ENCODE measurements at regions not wholly inside any gene's neighbourhood (a gene's known extent, or its start where the extent isn't known, plus 50 kb on each side); places are given as distances from the start of the nearest gene placed in this dataset.

DNA sequence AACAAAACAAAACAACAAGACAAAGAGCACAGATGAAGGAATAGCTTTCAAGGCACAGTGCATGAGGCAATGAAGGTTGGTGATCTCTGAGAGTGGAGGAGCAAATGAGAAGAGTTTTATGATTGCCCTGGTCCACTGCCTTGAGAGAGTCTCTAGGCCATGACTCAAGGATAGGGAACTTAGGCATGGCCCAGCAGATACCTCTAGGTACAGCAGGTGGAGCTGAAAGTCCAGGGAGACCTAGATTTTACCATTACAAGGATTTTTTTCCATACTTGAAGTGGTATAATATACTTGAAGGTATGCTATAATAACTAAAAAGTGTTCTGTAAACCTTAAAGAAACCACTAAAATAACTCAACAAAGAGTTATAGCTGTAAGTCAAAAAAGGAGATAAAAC is 239.5 kb upstream of the KLHL29 start:
- Histone ChIP-seq H3K9me3 (ENCODE audit: control insufficient read depth in 1 of 2, insufficient read depth in 1 of 2, low read depth in 1 of 2, low read length in 2 of 2) (no peaks in the 10 kb centered on the region), H3K9me2 (ENCODE audit: insufficient read depth) (no peaks in the 10 kb centered on the region), H3K4me3 (replicated peaks in 1 of 2; ENCODE audit: low read depth in 1 of 2, low read length in 2 of 2) (no peak overlapping the region), H3K27ac (ENCODE audit: low read depth, low read length) (no peak overlapping the region), H3K79me2 (ENCODE audit: insufficient read depth, low read length) (no peaks in the 10 kb centered on the region), H3K36me3 (ENCODE audit: control insufficient read depth in 1 of 2, insufficient read depth in 2 of 2, low read length in 2 of 2) (no peaks in the 10 kb centered on the region), H2AFZ (ENCODE audit: low read depth, low read length, poor library complexity, severe bottlenecking) (no peak overlapping the region), H3K9ac (ENCODE audit: low read length) (no peak overlapping the region), H3K4me1 (ENCODE audit: control insufficient read depth in 1 of 2, insufficient read depth in 2 of 2, low read length in 2 of 2) (no peaks in the 10 kb centered on the region), H3K4me2 (ENCODE audit: low read length) (no peak overlapping the region), H3K27me3 (ENCODE audit: insufficient read depth, low read length) (peaks cover 4% of the 10 kb centered on the region; the same call in 1 of the 2 replicates), H4K20me1 (ENCODE audit: insufficient read depth) (no peaks in the 10 kb centered on the region)
- ChIA-PET CTCF (no interaction called here), POLR2A (no interaction called here), RAD21 (ENCODE audit: low non-redundant PET in 1 of 2, low total read pairs in 2 of 2, uncharacterized antibody in 2 of 2, unreplicated experiment in 2 of 2) (no interaction called here)
- ATAC-seq, result no peak
- no TSS peak for BruUV-seq (replicated peaks)
- no peak for DNase-seq (ENCODE audit: low read depth, low spot score)
- intact Hi-C loops (cut with micrococcal nuclease), result no loop called here
- TF ChIP-seq SRF (IDR thresholded peaks at IDR 0.05; ENCODE audit: low read depth), result no peak
- TF ChIP-seq, protein P1, sequence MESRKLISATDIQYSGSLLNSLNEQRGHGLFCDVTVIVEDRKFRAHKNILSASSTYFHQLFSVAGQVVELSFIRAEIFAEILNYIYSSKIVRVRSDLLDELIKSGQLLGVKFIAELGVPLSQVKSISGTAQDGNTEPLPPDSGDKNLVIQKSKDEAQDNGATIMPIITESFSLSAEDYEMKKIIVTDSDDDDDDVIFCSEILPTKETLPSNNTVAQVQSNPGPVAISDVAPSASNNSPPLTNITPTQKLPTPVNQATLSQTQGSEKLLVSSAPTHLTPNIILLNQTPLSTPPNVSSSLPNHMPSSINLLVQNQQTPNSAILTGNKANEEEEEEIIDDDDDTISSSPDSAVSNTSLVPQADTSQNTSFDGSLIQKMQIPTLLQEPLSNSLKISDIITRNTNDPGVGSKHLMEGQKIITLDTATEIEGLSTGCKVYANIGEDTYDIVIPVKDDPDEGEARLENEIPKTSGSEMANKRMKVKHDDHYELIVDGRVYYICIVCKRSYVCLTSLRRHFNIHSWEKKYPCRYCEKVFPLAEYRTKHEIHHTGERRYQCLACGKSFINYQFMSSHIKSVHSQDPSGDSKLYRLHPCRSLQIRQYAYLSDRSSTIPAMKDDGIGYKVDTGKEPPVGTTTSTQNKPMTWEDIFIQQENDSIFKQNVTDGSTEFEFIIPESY (IDR thresholded peaks at IDR 0.05; ENCODE audit: extremely low read depth, insufficient replicate concordance, low read length), result no peak
- no peak for TF ChIP-seq POLR2AphosphoS5 (IDR thresholded peaks at IDR 0.05; ENCODE audit: low read depth, low read length)
- TF ChIP-seq EZH2 (IDR thresholded peaks at IDR 0.05), result no peak
- no peak for TF ChIP-seq ZFX (IDR thresholded peaks at IDR 0.05)
- TF ChIP-seq, protein P2, sequence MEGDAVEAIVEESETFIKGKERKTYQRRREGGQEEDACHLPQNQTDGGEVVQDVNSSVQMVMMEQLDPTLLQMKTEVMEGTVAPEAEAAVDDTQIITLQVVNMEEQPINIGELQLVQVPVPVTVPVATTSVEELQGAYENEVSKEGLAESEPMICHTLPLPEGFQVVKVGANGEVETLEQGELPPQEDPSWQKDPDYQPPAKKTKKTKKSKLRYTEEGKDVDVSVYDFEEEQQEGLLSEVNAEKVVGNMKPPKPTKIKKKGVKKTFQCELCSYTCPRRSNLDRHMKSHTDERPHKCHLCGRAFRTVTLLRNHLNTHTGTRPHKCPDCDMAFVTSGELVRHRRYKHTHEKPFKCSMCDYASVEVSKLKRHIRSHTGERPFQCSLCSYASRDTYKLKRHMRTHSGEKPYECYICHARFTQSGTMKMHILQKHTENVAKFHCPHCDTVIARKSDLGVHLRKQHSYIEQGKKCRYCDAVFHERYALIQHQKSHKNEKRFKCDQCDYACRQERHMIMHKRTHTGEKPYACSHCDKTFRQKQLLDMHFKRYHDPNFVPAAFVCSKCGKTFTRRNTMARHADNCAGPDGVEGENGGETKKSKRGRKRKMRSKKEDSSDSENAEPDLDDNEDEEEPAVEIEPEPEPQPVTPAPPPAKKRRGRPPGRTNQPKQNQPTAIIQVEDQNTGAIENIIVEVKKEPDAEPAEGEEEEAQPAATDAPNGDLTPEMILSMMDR (IDR thresholded peaks at IDR 0.05 in 2 of 3, conservative IDR thresholded peaks at IDR 0.05 in 1 of 3; ENCODE audit: borderline replicate concordance in 1 of 3, insufficient read depth in 1 of 3, low read depth in 2 of 3, low read length in 2 of 3), result no peak
- TF ChIP-seq EZH2phosphoT487 (IDR thresholded peaks at IDR 0.05; ENCODE audit: borderline replicate concordance), result no peak
- TF ChIP-seq JUND (IDR thresholded peaks at IDR 0.05), result no peak
